GM12878 (cell line): ENCODE measurements at regions not wholly inside any gene's neighbourhood (a gene's known extent, or its start where the extent isn't known, plus 50 kb on each side); places are given as distances from the start of the nearest gene placed in this dataset.
A peak's percentile ranks its signal among the peaks of the same experiment; 100 is the strongest.

Experiments
- CHD4 ChIP-seq: fragments of 200-600 bp; sonication (generic); IDR thresholded peaks from 2 replicates; pipeline ENCODE4 v1.6.1; 2016; ENCODE audit warnings: mild to moderate bottlenecking
- EED ChIP-seq: sonication (generic); IDR thresholded peaks from 2 replicates; pipeline ENCODE4 v1.6.1; 2016; ENCODE audit warnings: antibody characterized with exemption, low read depth
- JUNB ChIP-seq: IDR thresholded peaks from 2 replicates; pipeline ENCODE4 v1.6.1; 2016; ENCODE audit warnings: antibody characterized with exemption, mild to moderate bottlenecking
- MYC ChIP-seq: IDR thresholded peaks from 2 replicates; pipeline ENCODE4 v1.6.1; 2011; ENCODE audit warnings: mild to moderate bottlenecking, low read length, moderate library complexity, inconsistent platforms; ENCODE audit not compliant: insufficient read depth, insufficient replicate concordance, insufficient read length, severe bottlenecking
- NBN ChIP-seq: fragments of 450-650 bp; IDR thresholded peaks from 2 replicates; pipeline ENCODE4 v1.6.1; 2016
- PAX8 ChIP-seq: fragments of 450-650 bp; IDR thresholded peaks from 2 replicates; pipeline ENCODE4 v1.6.1; 2017; ENCODE audit warnings: mild to moderate bottlenecking, moderate library complexity
- RAD51 ChIP-seq: fragments of 450-650 bp; IDR thresholded peaks from 2 replicates; pipeline ENCODE4 v1.6.1; 2016; ENCODE audit warnings: moderate library complexity, mild to moderate bottlenecking, inconsistent platforms
- STAT3 ChIP-seq: IDR thresholded peaks from 2 replicates; pipeline ENCODE4 v1.6.1; 2011; ENCODE audit warnings: low read depth, low read length, improper control_type of control experiment
- ZSCAN29 ChIP-seq: fragments of 450-650 bp; IDR thresholded peaks from 2 replicates; pipeline ENCODE4 v1.6.1; 2017; ENCODE audit warnings: mild to moderate bottlenecking, moderate library complexity
- TF ChIP-seq, protein P1 (sequence below): IDR thresholded peaks from 2 replicates; pipeline ENCODE4 v1.6.1; 2011; ENCODE audit warnings: borderline replicate concordance, low read depth, mild to moderate bottlenecking, moderate library complexity, low read length; ENCODE audit not compliant: insufficient read depth, poor library complexity, severe bottlenecking
- TF ChIP-seq, protein P2 (sequence below): fragments of 450-650 bp; IDR thresholded peaks from 2 replicates; pipeline ENCODE4 v1.6.1; 2018; ENCODE audit warnings: borderline replicate concordance, mild to moderate bottlenecking; ENCODE audit not compliant: partially characterized antibody

DNA sequence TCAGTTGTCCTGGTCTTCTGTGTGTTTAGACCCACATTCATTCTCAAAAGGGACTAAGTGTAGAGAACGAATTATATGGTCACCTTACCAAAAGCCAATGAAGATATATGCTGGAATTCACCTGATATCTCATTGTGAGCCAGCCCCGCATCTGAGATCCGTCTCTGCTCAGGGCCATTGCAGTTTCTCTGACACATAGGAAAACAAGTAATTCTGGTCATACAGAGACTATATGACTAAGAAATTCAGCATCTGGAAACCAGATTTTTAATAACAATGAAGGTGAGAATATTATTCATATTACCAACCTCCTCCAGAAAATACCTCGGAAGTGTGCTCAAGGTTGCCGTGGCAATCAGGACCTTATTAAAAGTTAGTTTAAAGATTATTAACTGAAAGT is 278.6 kb upstream of the EDNRB start (continued):
- TF ChIP-seq, protein P1, sequence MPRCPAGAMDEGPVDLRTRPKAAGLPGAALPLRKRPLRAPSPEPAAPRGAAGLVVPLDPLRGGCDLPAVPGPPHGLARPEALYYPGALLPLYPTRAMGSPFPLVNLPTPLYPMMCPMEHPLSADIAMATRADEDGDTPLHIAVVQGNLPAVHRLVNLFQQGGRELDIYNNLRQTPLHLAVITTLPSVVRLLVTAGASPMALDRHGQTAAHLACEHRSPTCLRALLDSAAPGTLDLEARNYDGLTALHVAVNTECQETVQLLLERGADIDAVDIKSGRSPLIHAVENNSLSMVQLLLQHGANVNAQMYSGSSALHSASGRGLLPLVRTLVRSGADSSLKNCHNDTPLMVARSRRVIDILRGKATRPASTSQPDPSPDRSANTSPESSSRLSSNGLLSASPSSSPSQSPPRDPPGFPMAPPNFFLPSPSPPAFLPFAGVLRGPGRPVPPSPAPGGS = no peak
- TF ChIP-seq MYC = no peak
- TF ChIP-seq JUNB = peak; percentile 76
- TF ChIP-seq CHD4 = no peak
- no peak for TF ChIP-seq NBN
- TF ChIP-seq, protein P2, sequence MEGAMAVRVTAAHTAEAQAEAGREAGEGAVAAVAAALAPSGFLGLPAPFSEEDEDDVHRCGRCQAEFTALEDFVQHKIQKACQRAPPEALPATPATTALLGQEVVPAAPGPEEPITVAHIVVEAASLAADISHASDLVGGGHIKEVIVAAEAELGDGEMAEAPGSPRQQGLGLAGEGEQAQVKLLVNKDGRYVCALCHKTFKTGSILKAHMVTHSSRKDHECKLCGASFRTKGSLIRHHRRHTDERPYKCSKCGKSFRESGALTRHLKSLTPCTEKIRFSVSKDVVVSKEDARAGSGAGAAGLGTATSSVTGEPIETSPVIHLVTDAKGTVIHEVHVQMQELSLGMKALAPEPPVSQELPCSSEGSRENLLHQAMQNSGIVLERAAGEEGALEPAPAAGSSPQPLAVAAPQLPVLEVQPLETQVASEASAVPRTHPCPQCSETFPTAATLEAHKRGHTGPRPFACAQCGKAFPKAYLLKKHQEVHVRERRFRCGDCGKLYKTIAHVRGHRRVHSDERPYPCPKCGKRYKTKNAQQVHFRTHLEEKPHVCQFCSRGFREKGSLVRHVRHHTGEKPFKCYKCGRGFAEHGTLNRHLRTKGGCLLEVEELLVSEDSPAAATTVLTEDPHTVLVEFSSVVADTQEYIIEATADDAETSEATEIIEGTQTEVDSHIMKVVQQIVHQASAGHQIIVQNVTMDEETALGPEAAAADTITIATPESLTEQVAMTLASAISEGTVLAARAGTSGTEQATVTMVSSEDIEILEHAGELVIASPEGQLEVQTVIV = no peak
- TF ChIP-seq STAT3 = no peak
- no peak for TF ChIP-seq PAX8
- TF ChIP-seq ZSCAN29 = no peak
- TF ChIP-seq EED = 0 out of 2 replicates have a peak, but pooled peaks have one; percentile 18
- no peak for TF ChIP-seq RAD51
